Dedifferentiated amniotic fluid mesenchymal stem cell (primary cell): ENCODE measurements at regions not wholly inside any gene's neighbourhood (a gene's known extent, or its start where the extent isn't known, plus 50 kb on each side); places are given as distances from the start of the nearest gene placed in this dataset.
A peak's percentile ranks its signal among the peaks of the same experiment; 100 is the strongest.
"Not testable (repeated sequence)": the region's sequence is repeated elsewhere in the genome, so short reads cannot be mapped to it uniquely, and the experiment has no call there.

Experiments
- DNase-seq: peaks from one replicate; pipeline ENCODE4 v3.0.0-alpha.2; 2016; ENCODE audit errors: extremely low spot score

- DNase-seq, result no peak
These were observed 256.5 kb upstream of the FAT1 start for GRCh38 chr4:186979961-186980745.

GRCh38 chr4:186981161-186981560 is 257.5 kb upstream of the FAT1 start:
- DNase-seq, result no peak

- DNase-seq, result no peak
These were observed 258.5 kb upstream of the FAT1 start for GRCh38 chr4:186982160-186982559.

GRCh38 chr4:186984105-186984644 is 260.5 kb upstream of the FAT1 start:
- DNase-seq, result no peak

GRCh38 chr4:186999686-187000085 is 276.0 kb upstream of the FAT1 start:
- no peak for DNase-seq

GRCh38 chr4:187000281-187000680 is 276.6 kb upstream of the FAT1 start:
- DNase-seq, result no peak

- DNase-seq, result not testable (repeated sequence)
These were observed 278.5 kb upstream of the FAT1 start for GRCh38 chr4:187002133-187002532.

GRCh38 chr4:187004628-187005027 is 281.0 kb upstream of the FAT1 start:
- no peak for DNase-seq

- peak; percentile 55 for DNase-seq
These were observed 282.5 kb upstream of the FAT1 start for GRCh38 chr4:187006189-187006618.

GRCh38 chr4:187010052-187010451 is 286.4 kb upstream of the FAT1 start:
- no peak for DNase-seq

GRCh38 chr4:187016101-187016500 is 292.4 kb upstream of the FAT1 start:
- no peak for DNase-seq

GRCh38 chr4:187017147-187017546 is 293.5 kb upstream of the FAT1 start:
- DNase-seq, result no peak

- DNase-seq, result no peak
These were observed 296.2 kb upstream of the FAT1 start for GRCh38 chr4:187019896-187020295.

- DNase-seq, result no peak
These were observed 297.0 kb upstream of the FAT1 start for GRCh38 chr4:187020676-187021075.

- no peak for DNase-seq
These were observed 298.0 kb upstream of the FAT1 start for GRCh38 chr4:187021436-187022205.

GRCh38 chr4:187027272-187027671 is 303.6 kb upstream of the FAT1 start:
- DNase-seq, result no peak

GRCh38 chr4:187042251-187042650 is 318.6 kb upstream of the FAT1 start:
- no peak for DNase-seq

GRCh38 chr4:187046471-187046870 is 322.8 kb upstream of the FAT1 start:
- DNase-seq, result no peak

GRCh38 chr4:187059021-187059420 is 335.4 kb upstream of the FAT1 start:
- DNase-seq, result no peak

GRCh38 chr4:187059895-187060294 is 336.2 kb upstream of the FAT1 start:
- DNase-seq, result no peak

GRCh38 chr4:187060551-187060950 is 336.9 kb upstream of the FAT1 start:
- DNase-seq, result no peak

- no peak for DNase-seq
These were observed 339.6 kb upstream of the FAT1 start for GRCh38 chr4:187063251-187063650.

- DNase-seq, result no peak
These were observed 340.4 kb upstream of the FAT1 start for GRCh38 chr4:187064033-187064432.
